SHP77 treated with DMSO at 0.1 percent for 48 hours (cell line): ENCODE measurements at regions not wholly inside any gene's neighbourhood (a gene's known extent, or its start where the extent isn't known, plus 50 kb on each side); places are given as distances from the start of the nearest gene placed in this dataset.
A peak's percentile ranks its signal among the peaks of the same experiment; 100 is the strongest.

Source experiments
- DNase-seq: peaks from one replicate; lab custom pipeline; 2025; lab: John Stamatoyannopoulos, UW

DNA sequence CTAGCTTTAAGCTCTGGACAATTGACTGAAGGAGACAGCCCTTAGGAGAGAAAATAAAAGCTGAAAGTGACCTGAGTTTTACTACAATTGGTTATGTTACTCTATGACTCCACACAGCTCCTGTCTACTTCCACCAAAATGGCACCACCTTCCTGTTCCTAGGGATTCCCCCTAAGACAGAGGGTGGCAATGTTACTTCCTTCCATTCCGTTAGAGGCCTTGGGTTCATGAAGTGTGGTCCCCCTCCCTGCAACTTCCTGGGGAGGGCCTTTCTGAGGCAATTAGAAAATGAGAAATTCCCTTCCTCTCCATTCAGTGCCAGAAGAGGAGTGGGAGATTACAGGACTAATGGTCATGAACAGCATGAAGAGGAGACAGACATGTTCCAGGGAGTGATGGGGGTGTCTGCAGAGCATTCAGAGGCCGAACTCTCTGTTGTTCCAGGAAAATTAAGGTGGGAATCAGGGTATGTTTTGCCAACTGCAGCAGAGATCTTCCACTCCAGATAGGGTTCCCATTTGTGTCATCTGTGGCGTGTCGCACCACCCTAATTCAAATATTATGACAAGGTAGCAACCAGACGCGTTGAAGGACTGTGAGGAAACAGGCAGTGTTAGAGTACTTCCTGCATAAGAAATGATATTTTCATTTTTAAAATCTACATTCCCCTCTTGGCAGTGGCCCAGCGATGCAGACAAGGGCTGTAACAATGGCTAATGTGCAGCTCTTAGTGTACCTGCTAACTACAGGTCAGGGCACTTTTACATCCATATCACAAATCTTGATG is 53.1 kb upstream of the TRIM67 start:
- DNase-seq, result no peak

GRCh38 chr1:231107600-231108326 is 54.1 kb upstream of the TRIM67 start:
- peak; percentile 9 for DNase-seq

DNA sequence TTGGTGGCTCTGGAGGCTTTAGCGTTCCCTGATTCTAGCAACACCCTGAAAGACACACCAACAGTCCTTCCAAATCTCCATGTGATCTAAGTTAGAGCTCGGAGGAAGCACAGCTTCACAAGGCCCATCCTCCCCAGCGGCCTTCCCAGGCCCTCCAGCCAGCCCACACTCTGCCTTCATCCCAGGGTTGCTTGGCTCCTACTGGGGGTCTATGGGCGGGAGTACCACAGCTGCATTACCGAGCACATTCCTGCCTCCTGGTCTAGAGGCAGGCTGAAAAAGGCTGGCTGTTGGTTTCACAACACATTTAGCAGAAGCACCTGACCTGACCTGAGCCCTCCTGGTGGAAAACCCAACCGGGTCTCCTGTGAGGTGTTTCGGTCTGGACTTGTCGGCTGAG is 54.7 kb upstream of the TRIM67 start:
- DNase-seq, result no peak

DNA sequence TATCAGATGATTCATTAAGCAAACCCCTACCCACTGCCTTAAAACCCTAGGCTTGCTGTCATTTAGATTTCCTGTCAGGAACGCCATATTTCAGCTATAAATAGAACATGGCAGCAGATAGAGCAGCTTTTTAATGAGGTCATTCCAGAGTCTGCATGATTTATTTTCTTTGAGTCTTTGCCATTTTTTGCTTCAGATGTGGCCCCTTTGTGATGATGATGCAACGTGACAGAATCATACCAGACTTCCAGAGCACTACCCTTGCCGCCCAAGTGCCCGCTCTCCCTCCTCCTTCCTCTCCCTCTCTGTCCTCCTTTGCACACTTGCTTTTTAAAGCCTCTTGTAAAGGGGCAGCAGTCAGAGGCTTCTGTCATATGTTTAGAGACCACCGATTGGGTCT is 55.5 kb upstream of the TRIM67 start:
- DNase-seq, result peak; percentile 86

GRCh38 chr1:231104917-231105316 is 56.9 kb upstream of the TRIM67 start:
- no peak for DNase-seq

DNA sequence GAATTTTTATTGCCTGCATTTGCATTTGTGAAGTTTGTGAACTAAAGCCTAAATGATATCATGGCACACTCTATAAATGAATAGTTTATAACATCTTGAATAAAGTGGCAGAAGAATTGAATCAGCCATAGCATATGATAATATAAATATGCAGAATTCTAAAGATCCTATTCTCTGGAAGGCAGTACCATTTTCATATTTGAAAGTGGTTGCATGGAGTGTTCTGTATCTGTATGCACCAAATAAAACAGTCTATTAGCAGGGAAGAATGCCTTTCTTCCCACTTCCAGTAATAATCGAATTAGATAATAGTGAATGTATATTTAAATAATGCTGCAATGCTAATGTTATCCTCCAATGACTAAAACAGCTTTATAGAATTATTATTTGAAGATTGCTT is 57.9 kb upstream of the TRIM67 start:
- DNase-seq, result no peak

- no peak for DNase-seq
Observed at GRCh38 chr1:231099996-231100767, 60.1 kb upstream of the FAM89A start.

DNA sequence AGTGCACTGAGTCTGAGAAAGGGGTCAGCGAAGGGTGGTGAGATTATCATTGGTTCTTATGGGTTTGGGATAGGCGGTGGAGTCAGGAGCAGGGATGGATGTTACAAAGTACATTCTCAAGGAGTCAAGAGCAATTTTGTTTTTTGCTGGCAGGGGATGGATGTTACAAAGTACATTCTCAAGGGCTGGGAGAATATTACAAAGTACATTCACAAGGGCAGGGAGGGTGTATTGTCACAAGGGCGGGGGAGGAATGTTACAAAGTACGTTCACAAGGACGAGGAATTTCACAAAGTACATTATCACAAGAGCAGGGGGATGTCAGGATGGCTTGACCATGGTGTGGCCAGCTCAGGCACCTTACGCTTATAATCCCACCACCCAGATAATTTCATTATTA is 59.3 kb upstream of the FAM89A start:
- DNase-seq, result no peak

DNA sequence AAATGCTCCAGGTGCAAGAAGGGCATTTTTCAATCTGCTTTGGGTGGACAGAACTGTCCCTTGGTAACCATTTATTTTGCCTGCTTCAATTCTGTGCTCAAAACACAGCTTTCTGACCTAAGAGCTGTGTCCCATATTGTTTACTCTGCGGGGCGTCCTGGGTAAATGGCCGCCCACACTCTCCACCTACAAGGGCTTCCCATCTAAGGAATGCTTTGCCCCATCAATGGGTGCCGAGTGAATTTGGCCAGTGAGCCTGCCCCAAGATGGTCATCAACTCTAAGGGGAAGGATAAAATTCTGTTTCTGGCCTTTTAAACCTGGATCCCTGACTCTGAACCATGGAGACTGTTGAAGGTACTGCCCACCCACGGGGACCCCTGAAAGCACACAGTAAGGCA is 55.5 kb upstream of the FAM89A start:
- no peak for DNase-seq

DNA sequence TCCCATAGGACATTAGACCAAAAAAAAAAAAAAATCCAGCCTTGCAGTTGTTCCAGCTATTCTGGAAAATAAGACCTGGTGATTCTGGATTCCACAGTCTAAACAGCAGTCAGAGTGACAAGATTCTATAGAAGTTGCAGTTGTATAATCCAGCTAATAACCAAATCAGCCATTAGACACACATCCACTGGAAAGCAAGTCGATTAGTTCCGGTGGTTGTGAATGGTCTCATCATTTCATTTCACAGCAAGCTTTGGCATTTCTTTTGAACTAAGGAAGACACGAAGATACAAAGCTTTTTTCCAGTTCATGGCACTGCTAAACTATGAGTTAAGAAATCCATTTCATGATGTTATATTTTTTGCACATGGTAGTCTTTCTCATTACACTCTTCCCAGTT is 54.4 kb upstream of the FAM89A start:
- DNase-seq, result no peak

DNA sequence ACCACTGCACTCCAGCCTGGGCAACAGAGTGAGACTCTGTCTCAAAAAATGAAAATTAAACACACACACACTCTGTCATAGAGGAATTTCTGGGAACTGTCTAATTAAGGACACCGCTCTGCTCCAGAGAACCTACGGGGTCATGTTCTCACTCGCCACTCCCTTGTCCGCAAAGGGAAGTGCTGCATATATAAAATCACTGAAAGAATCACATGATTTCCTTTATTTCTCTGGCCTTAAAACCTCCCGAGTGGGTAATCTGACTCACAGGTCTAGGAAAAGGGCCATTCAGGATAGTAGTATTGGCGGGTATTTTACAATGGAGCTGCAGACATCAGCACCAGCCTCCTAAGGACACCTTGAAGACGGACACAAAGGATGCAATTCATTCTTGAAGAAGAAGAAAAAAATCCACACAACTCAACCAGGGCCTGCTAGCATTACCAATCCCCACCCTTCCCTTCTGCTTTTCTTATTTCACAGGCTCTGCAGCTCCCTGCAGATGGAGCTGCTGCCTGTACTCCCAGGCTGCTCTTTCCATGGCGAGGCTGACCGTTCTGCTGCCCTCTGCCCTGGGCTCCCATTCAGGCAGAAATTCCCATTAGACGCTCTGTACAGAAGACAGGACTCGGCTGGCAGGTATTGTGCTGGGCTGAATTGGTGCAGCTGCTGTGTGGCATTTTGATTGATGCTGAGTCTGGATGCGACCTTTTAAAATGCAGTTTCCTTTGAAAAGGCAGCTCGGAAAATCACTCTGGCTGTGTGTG is 53.3 kb upstream of the FAM89A start:
- DNase-seq, result peak; percentile 5

GRCh38 chr1:231092380-231092779 is 52.3 kb upstream of the FAM89A start:
- no peak for DNase-seq

- no peak for DNase-seq
Observed at GRCh38 chr1:231091831-231092301, 51.8 kb upstream of the FAM89A start.

GRCh38 chr1:231091415-231091814 is 51.4 kb upstream of the FAM89A start:
- no peak for DNase-seq
